Endothelial cell (in vitro differentiated cells): ENCODE measurements at regions not wholly inside any gene's neighbourhood (a gene's known extent, or its start where the extent isn't known, plus 50 kb on each side); places are given as distances from the start of the nearest gene placed in this dataset.

Experiments
- DNase-seq: peaks from one replicate; pipeline ENCODE4 v3.0.0; 2021; ENCODE audit warnings: low spot score
- H3K27ac Mint-ChIP-seq: one replicate; pipeline ENCODE4 v1.8.0; 2021; ENCODE audit warnings: mixed read lengths, inconsistent platforms; ENCODE audit not compliant: unreplicated experiment
- H3K27me3 Mint-ChIP-seq: one replicate; pipeline ENCODE4 v1.8.0; 2021; ENCODE audit warnings: mild to moderate bottlenecking, moderate library complexity, mixed read lengths, inconsistent platforms; ENCODE audit not compliant: unreplicated experiment
- H3K36me3 Mint-ChIP-seq: one replicate; pipeline ENCODE4 v1.8.0; 2021; ENCODE audit warnings: mild to moderate bottlenecking, low read depth, mixed read lengths, inconsistent platforms; ENCODE audit not compliant: unreplicated experiment
- H3K4me1 Mint-ChIP-seq: one replicate; pipeline ENCODE4 v1.8.0; 2021; ENCODE audit warnings: mild to moderate bottlenecking, mixed read lengths, inconsistent platforms; ENCODE audit not compliant: unreplicated experiment
- H3K4me3 Mint-ChIP-seq: one replicate; pipeline ENCODE4 v1.8.0; 2021; ENCODE audit warnings: mild to moderate bottlenecking, mixed read lengths, inconsistent platforms; ENCODE audit not compliant: unreplicated experiment
- H3K9me3 Mint-ChIP-seq: one replicate; pipeline ENCODE4 v1.8.0; 2021; ENCODE audit warnings: mixed read lengths, inconsistent platforms; ENCODE audit not compliant: unreplicated experiment
- CTCF ChIP-seq: fragments of 200-600 bp; sonication (generic); IDR thresholded peaks from one replicate; pipeline ENCODE4 v1.5.0; 2021; ENCODE audit warnings: antibody characterized with exemption; ENCODE audit not compliant: unreplicated experiment

GRCh38 chr5:85517386-85517785 is 1100.4 kb upstream of the COX7C start:
- H3K27me3 Mint-ChIP-seq: no peaks in the 10 kb centered on the region
- H3K36me3 Mint-ChIP-seq: peaks cover 6% of the 10 kb centered on the region
- no peak for TF ChIP-seq CTCF
- DNase-seq: no peak
- H3K4me1 Mint-ChIP-seq: no peaks in the 10 kb centered on the region
- H3K4me3 Mint-ChIP-seq: no peak overlapping the region
- no peak overlapping the region for H3K27ac Mint-ChIP-seq
- no peaks in the 10 kb centered on the region for H3K9me3 Mint-ChIP-seq

GRCh38 chr5:85533341-85534047 is 1084.2 kb upstream of the COX7C start:
- Mint-ChIP-seq H3K36me3 (no peaks in the 10 kb centered on the region), H3K4me3 (no peak overlapping the region), H3K9me3 (no peaks in the 10 kb centered on the region), H3K27me3 (peaks cover 2% of the 10 kb centered on the region), H3K4me1 (peaks cover 2% of the 10 kb centered on the region), H3K27ac (no peak overlapping the region)
- DNase-seq: no peak
- no peak for TF ChIP-seq CTCF

- Mint-ChIP-seq H3K27ac (no peak overlapping the region), H3K4me3 (no peak overlapping the region), H3K36me3 (no peaks in the 10 kb centered on the region), H3K27me3 (peaks cover 2% of the 10 kb centered on the region), H3K4me1 (peaks cover 9% of the 10 kb centered on the region), H3K9me3 (no peaks in the 10 kb centered on the region)
- no peak for DNase-seq
- TF ChIP-seq CTCF: no peak
Observed at GRCh38 chr5:85538362-85538761, 1079.4 kb upstream of the COX7C start.

- Mint-ChIP-seq H3K36me3 (peaks cover 7% of the 10 kb centered on the region), H3K4me1 (peaks cover 5% of the 10 kb centered on the region), H3K9me3 (peaks cover 5% of the 10 kb centered on the region), H3K27ac (no peak overlapping the region), H3K4me3 (no peak overlapping the region), H3K27me3 (peaks cover 4% of the 10 kb centered on the region)
- DNase-seq: no peak
- no peak for TF ChIP-seq CTCF
Observed at GRCh38 chr5:85545129-85545528, 1072.6 kb upstream of the COX7C start.

GRCh38 chr5:85549229-85549628 is 1068.5 kb upstream of the COX7C start:
- Mint-ChIP-seq H3K36me3 (peaks cover 15% of the 10 kb centered on the region), H3K27ac (no peak overlapping the region), H3K4me3 (peak overlapping the region; percentile 7), H3K27me3 (peaks cover 4% of the 10 kb centered on the region), H3K9me3 (peaks cover 5% of the 10 kb centered on the region), H3K4me1 (peaks cover 5% of the 10 kb centered on the region)
- TF ChIP-seq CTCF: no peak
- no peak for DNase-seq
